ENCODE measurements at regions not wholly inside any gene's neighbourhood (a gene's known extent, or its start where the extent isn't known, plus 50 kb on each side); places are given as distances from the start of the nearest gene placed in this dataset.
"Not testable (repeated sequence)": the region's sequence is repeated elsewhere in the genome, so short reads cannot be mapped to it uniquely, and the experiment has no call there.

- no peak for DNase-seq
Observed at GRCh38 chr2:242054406-242054805, 184.9 kb downstream of the RTP5 start.

GRCh38 chr2:242054881-242055801, 185.6 kb downstream of the RTP5 start:
- no peak for DNase-seq

GRCh38 chr2:242056026-242056425, 186.5 kb downstream of the RTP5 start:
- no peak for DNase-seq

- no peak for DNase-seq
Observed at GRCh38 chr2:242056785-242057184, 187.3 kb downstream of the RTP5 start.

GRCh38 chr2:242057379-242058040, 188.0 kb downstream of the RTP5 start:
- no peak for DNase-seq

GRCh38 chr2:242058116-242058680, 188.7 kb downstream of the RTP5 start:
- no peak for DNase-seq

- no peak for DNase-seq
Observed at GRCh38 chr2:242059566-242059965, 190.0 kb downstream of the RTP5 start.

GRCh38 chr2:242060212-242060835, 190.8 kb downstream of the RTP5 start:
- no peak for DNase-seq

- not testable (repeated sequence) for DNase-seq
Observed at GRCh38 chr2:242061930-242062329, 192.4 kb downstream of the RTP5 start.

- DNase-seq, result no peak
Observed at GRCh38 chr2:242063436-242063835, 193.9 kb downstream of the RTP5 start.

GRCh38 chr2:242063850-242064249, 194.3 kb downstream of the RTP5 start:
- no peak for DNase-seq

- no peak for DNase-seq
Observed at GRCh38 chr2:242064364-242065250, 195.1 kb downstream of the RTP5 start.

- no peak for DNase-seq
Observed at GRCh38 chr2:242065426-242065825, 195.9 kb downstream of the RTP5 start.

- no peak for DNase-seq
Observed at GRCh38 chr2:242069018-242069417, 199.5 kb downstream of the RTP5 start.

GRCh38 chr2:242069938-242070395, 200.4 kb downstream of the RTP5 start:
- not testable (repeated sequence) for DNase-seq

GRCh38 chr2:242070726-242071125, 201.2 kb downstream of the RTP5 start:
- DNase-seq, result not testable (repeated sequence)

- DNase-seq, result not testable (repeated sequence)
Observed at GRCh38 chr2:242071377-242071776, 201.8 kb downstream of the RTP5 start.

GRCh38 chr2:242071936-242072335, 202.4 kb downstream of the RTP5 start:
- DNase-seq, result not testable (repeated sequence)

GRCh38 chr2:242075168-242075567, 205.6 kb downstream of the RTP5 start:
- no peak for DNase-seq

GRCh38 chr2:242075696-242076095, 206.2 kb downstream of the RTP5 start:
- DNase-seq, result no peak

- DNase-seq, result not testable (repeated sequence)
Observed at GRCh38 chr2:242076184-242076583, 206.7 kb downstream of the RTP5 start.

- DNase-seq, result not testable (repeated sequence)
Observed at GRCh38 chr2:242078426-242078825, 208.9 kb downstream of the RTP5 start.

All from CD4-positive, alpha-beta T cell treated with Interleukin-4 for 4 hours (primary cell).